NT2/D1 (cell line): ENCODE measurements at regions not wholly inside any gene's neighbourhood (a gene's known extent, or its start where the extent isn't known, plus 50 kb on each side); places are given as distances from the start of the nearest gene placed in this dataset.

ENCODE experiments used
- DNase-seq: peaks from one replicate; pipeline ENCODE4 v3.0.0-alpha.2; 2011; ENCODE audit warnings: low read depth, low spot score
- H3K27me3 ChIP-seq: 2 replicates; pipeline ENCODE4 v1.6.0; 2011; ENCODE audit warnings: mild to moderate bottlenecking; ENCODE audit not compliant: insufficient read length, insufficient read depth
- H3K36me3 ChIP-seq: 2 replicates; pipeline ENCODE4 v1.6.1; 2011; ENCODE audit warnings: mild to moderate bottlenecking, low read length, mixed read lengths; ENCODE audit not compliant: insufficient read depth, insufficient read length
- H3K4me1 ChIP-seq: 2 replicates; pipeline ENCODE4 v1.5.1; 2011; ENCODE audit not compliant: insufficient read depth, insufficient read length
- H3K4me3 ChIP-seq: 2 replicates; pipeline ENCODE4 v1.5.1; 2011; ENCODE audit warnings: low read depth; ENCODE audit not compliant: insufficient read length
- H3K9ac ChIP-seq: 2 replicates; pipeline ENCODE4 v1.6.0; 2011; ENCODE audit warnings: low read depth; ENCODE audit not compliant: insufficient read length
- H3K9me3 ChIP-seq: 2 replicates; pipeline ENCODE4 v1.5.1; 2011; ENCODE audit warnings: mild to moderate bottlenecking, low read length; ENCODE audit not compliant: insufficient read depth
- SUZ12 ChIP-seq: IDR thresholded peaks from 2 replicates; pipeline ENCODE4 v1.6.1; 2011; ENCODE audit not compliant: insufficient read length, insufficient read depth; ENCODE audit errors: extremely low read depth
- YY1 ChIP-seq: IDR thresholded peaks from 2 replicates; pipeline ENCODE4 v1.6.1; 2011; ENCODE audit not compliant: insufficient read length, insufficient read depth
- ZNF274 ChIP-seq: IDR thresholded peaks from 2 replicates; pipeline ENCODE4 v1.6.1; 2011; ENCODE audit warnings: mild to moderate bottlenecking, low read depth, low read length

- H3K27me3 ChIP-seq = peaks cover 39% of the 10 kb centered on the region
- H3K4me1 ChIP-seq = peaks cover 7% of the 10 kb centered on the region
- no peak for TF ChIP-seq SUZ12
- TF ChIP-seq YY1 = no peak
- no peak for TF ChIP-seq ZNF274
These were observed 53.9 kb upstream of the GLI2 start for GRCh38 chr2:120681696-120682288.

GRCh38 chr2:120682654-120683053 lies 53.0 kb upstream of the GLI2 start:
- Histone ChIP-seq H3K27me3 (peaks cover 32% of the 10 kb centered on the region), H3K4me1 (peaks cover 7% of the 10 kb centered on the region), H3K36me3 (no peaks in the 10 kb centered on the region), H3K9me3 (no peaks in the 10 kb centered on the region), H3K9ac (no peak overlapping the region), H3K4me3 (no peak overlapping the region)
- TF ChIP-seq SUZ12 (no peak), YY1 (no peak), ZNF274 (no peak)
- DNase-seq = no peak

More at GRCh38 chr2:120681696-120682288, 53.9 kb upstream of the GLI2 start:
- DNase-seq = no peak
- Histone ChIP-seq H3K9me3 (no peaks in the 10 kb centered on the region), H3K9ac (no peak overlapping the region), H3K36me3 (no peaks in the 10 kb centered on the region), H3K4me3 (no peak overlapping the region)

DNA sequence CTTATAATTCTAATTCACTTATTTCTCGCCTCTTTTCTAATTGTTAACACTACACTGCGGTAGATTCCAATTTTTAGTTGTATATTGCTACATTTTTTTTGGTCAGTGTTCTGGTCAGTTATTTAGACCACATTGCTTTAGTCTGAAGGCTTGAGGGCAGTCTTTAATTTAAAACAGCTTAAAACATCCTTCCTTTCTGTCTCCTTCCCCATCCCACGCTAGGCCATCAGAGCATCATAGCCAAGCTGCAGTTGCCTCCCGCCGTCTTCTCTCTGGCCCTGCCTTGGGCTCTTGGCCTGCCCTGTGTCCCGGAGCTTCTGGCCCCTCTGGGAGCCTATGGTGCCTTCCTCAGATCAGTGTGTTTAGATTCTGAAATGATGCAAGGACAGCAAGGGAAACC lies 52.6 kb upstream of the GLI2 start:
- H3K4me3 ChIP-seq = no peak overlapping the region
- H3K9me3 ChIP-seq = no peaks in the 10 kb centered on the region
- no peak overlapping the region for H3K9ac ChIP-seq
- no peak for DNase-seq
- peaks cover 7% of the 10 kb centered on the region for H3K4me1 ChIP-seq
- no peak for TF ChIP-seq ZNF274
- no peak for TF ChIP-seq YY1
- TF ChIP-seq SUZ12 = no peak
- H3K36me3 ChIP-seq = no peaks in the 10 kb centered on the region
- peaks cover 32% of the 10 kb centered on the region for H3K27me3 ChIP-seq

- Histone ChIP-seq H3K36me3 (no peaks in the 10 kb centered on the region), H3K4me3 (no peak overlapping the region), H3K27me3 (peaks cover 26% of the 10 kb centered on the region), H3K9ac (no peak overlapping the region), H3K4me1 (peaks cover 7% of the 10 kb centered on the region), H3K9me3 (no peaks in the 10 kb centered on the region)
- no peak for DNase-seq
- TF ChIP-seq YY1 (no peak), SUZ12 (no peak), ZNF274 (no peak)
These were observed 52.0 kb upstream of the GLI2 start for GRCh38 chr2:120683701-120684100.

DNA sequence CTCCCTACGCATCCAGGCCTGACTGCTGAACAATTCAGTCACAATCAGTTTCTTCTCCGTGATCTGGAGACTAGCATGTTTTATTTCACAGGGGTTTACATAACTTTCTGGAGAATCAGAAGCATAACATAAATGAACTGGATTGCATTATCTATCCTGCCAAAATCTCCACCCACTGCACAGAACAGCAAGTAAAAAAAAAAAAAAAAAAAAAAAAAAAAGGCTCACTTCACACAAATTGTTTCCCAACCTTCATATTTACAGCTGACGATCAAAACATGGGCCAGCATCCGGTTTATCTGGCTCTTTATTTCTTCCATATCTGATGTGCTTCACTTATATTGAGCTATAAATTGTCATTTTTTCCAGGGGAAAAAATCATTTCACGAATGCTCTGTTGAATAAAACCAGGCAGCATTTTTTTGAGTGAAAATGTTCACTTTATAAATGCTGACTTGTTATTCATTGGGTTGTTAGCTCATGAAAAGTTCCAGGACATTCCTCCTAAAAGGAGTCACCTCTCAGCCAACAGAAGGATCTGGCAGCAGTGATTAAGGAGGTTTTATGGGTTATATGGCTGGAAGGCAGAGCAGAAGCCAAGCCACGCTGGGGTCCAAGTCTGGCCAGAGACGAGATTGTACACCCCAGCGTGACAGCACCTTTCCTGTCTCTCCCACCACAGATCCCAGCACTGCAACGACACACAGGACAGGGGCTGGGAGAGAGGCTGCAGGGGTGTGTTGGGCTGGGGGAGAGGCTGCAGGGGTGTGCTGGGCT lies 51.2 kb upstream of the GLI2 start:
- Histone ChIP-seq H3K27me3 (peaks cover 21% of the 10 kb centered on the region), H3K36me3 (no peaks in the 10 kb centered on the region), H3K9me3 (no peaks in the 10 kb centered on the region), H3K9ac (no peak overlapping the region), H3K4me3 (no peak overlapping the region), H3K4me1 (no peaks in the 10 kb centered on the region)
- TF ChIP-seq ZNF274 (no peak), YY1 (no peak), SUZ12 (no peak)
- no peak for DNase-seq

- no peak overlapping the region for H3K9ac ChIP-seq
- no peak for DNase-seq
- no peak overlapping the region for H3K4me3 ChIP-seq
- peaks cover 14% of the 10 kb centered on the region for H3K27me3 ChIP-seq
- TF ChIP-seq SUZ12 = no peak
- no peak for TF ChIP-seq YY1
- TF ChIP-seq ZNF274 = no peak
- no peaks in the 10 kb centered on the region for H3K4me1 ChIP-seq
- no peaks in the 10 kb centered on the region for H3K9me3 ChIP-seq
- no peaks in the 10 kb centered on the region for H3K36me3 ChIP-seq
These were observed 50.3 kb upstream of the GLI2 start for GRCh38 chr2:120685066-120685973.
